T47D (cell line): ENCODE measurements at regions not wholly inside any gene's neighbourhood (a gene's known extent, or its start where the extent isn't known, plus 50 kb on each side); places are given as distances from the start of the nearest gene placed in this dataset.
A peak's percentile ranks its signal among the peaks of the same experiment; 100 is the strongest.

ENCODE experiments used
- DNase-seq, 2 experiments: peaks; one replicate each; pipeline versions ENCODE4 v3.0.0 to v3.0.0-alpha.2; 2011 to 2012; ENCODE audit warnings: low read depth in 1 of 2, low spot score in 1 of 2
- JUND ChIP-seq: IDR thresholded peaks from 2 replicates; pipeline ENCODE4 v1.6.1; 2012; ENCODE audit warnings: low read depth
- in situ Hi-C: cut with HindIII; loops from 2 replicates; pipeline ENCODE4 v1.10.0; 2016; ENCODE audit warnings: low sequenced_read_pairs, low pct_unique_long_range_greater_than_20kb

DNA sequence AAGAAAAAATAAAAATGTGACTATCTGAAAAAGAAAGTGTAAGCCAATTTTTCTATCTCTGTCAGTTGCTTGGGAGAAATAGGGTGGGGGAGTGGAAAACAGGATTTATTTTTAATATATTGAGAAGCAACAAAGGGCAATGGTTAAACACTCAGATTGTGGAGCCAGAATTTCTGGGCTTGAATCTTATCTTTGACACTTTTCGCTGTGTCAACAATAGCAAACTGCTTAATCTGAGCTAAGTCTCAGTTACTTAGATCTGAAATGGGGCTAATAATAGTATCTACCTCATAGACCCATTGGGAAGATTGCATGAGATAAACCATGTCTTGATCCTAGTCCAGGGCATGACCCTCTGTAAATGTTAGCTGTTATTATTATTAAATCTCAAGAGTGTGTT is 468.1 kb downstream of the ADGRL2 start:
- TF ChIP-seq JUND, result no peak
- DNase-seq, result no peak
- in situ Hi-C loops, result no loop called here

DNA sequence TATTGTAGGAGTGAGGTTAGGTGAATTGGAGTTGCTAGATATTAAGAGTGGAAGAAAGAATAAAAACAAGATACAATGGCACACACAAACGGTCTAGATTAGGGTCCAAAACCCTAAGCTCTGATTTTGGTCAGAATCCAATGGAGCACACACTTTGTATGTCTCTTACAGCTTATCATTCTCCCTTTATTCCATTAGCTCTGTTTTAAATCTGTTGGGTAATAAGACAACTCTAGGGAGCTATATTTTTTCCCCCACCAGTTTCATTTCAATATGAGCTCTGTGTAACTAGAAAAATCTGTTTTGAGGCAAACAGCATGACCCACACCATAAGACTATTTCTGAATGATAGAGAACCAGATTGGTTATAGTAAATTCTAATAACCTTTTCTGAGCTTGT is 465.6 kb downstream of the ADGRL2 start:
- TF ChIP-seq JUND, result no peak
- in situ Hi-C loops, result no loop called here
- no peak for DNase-seq

DNA sequence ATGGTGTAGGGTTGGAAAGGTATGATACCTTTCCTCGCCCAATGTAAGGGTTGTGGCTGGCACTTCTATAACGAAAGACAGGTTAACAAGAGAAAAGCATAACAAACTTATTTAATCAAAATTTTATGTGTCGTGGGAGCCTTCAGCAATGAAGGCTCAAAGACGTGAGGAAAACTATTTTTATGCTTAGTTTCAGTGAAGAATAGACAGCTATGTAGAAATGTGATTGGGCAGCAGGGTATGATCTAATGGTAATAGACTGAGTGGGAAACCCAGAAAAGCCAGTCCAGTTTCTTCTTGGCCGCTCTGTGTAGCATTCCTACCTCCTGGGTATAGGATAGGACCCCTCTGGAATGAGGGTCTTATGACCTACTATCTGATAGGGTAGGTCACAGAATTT is 464.7 kb downstream of the ADGRL2 start:
- no peak for DNase-seq
- TF ChIP-seq JUND, result no peak
- in situ Hi-C loops, result no loop called here

- TF ChIP-seq JUND, result no peak
- no peak for DNase-seq
- in situ Hi-C loops, result no loop called here
Observed at GRCh38 chr1:82264802-82265201, 464.1 kb downstream of the ADGRL2 start.

DNA sequence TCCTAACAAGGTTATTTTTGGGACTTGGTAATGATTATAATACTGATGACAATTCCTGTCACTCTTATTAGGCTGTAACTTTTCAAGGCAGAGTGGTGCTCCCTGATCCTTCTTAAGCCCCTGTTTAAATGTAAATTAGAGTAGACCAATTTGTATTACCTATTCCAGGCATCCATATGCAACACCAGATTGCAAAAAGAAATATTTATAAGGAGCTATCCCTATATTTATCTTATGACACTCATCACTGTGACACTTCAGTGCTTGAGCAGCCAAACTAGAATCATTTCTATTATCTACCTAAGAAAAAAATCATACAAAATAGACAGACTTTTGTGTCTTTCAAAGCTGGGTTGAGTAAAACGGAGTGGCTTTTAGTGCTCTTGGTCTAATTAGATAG is 462.7 kb downstream of the ADGRL2 start:
- TF ChIP-seq JUND, result no peak
- in situ Hi-C loops, result no loop called here
- DNase-seq, result no peak

- in situ Hi-C loops, result no loop called here
- no peak for TF ChIP-seq JUND
Observed at GRCh38 chr1:82260666-82261065, 459.9 kb downstream of the ADGRL2 start.

DNA sequence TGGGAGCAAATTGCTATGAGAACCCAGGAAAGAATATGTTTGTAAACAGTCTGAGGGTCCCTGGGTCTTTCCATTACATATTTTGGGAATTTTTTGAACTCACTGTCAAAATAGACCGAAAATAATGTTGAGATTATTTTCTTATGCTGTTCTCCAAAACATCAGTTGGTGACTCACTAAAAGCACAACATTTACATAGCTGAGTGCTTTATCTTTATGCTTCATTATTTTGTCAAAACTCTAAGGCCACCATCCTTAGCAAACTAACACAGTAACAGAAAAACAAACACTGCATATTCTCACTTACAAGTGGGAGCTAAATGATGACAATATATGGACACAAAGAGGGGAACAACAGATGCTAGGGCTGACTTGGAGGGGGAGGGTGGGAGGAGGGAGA is 459.3 kb downstream of the ADGRL2 start:
- in situ Hi-C loops, result no loop called here
- DNase-seq, result no peak

More at GRCh38 chr1:82260666-82261065, 459.9 kb downstream of the ADGRL2 start:
- DNase-seq, result no peak

DNA sequence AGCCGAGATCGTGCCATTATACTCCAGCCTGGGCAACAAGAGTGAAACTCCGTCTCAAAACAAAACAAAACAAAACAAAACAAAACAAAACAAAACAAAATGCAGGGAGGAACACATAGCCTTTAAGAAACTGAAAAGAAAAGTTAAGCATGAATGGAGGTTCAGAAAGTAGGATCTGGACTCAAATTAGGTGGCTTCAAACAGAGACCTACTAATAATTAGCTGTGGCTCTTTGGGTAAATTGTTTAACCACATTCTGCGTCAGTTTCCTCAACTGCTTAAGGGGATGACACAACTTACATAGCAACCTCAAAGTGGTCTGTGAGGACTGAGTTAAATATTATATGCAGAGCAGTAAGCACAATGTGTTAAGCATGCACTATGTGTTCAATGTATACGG is 458.2 kb downstream of the ADGRL2 start:
- DNase-seq, result no peak
- no peak for TF ChIP-seq JUND
- in situ Hi-C loops, result no loop called here

More for the DNA sequence above, 459.3 kb downstream of the ADGRL2 start:
- no peak for TF ChIP-seq JUND

GRCh38 chr1:82246050-82246449 is 445.3 kb downstream of the ADGRL2 start:
- DNase-seq, result no peak
- TF ChIP-seq JUND, result no peak
- in situ Hi-C loops, result no loop called here

DNA sequence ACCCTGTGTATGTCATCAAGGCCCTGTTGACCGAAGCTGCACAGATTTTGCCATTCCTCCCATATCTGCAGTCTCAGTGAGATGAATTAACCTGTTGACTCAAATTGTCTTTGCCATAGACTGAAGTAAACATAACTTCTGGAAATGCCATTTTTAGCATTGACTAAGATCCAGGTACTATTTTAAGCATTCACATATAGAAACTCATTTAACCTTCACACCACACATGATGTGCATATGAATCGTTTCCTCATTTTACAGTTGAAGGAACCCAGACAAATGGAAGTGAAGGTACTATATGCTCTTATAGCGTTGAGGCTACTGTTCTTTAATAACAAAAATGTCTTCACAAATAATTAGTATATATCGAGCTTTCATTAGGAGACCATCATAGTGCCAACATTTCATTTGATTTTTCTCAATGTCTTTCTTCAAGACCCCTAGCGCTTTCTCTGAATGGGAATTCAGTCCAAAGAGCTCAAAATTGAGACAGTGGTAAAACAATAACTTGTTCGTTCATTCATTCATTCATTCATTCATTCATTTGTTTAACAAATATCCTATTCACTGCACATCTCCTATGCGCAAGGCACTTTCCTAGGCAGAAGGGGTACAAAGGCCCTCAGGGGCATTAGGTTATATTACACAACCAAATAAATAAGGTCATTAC is 444.7 kb downstream of the ADGRL2 start:
- TF ChIP-seq JUND, result no peak
- DNase-seq, result no peak
- in situ Hi-C loops, result no loop called here

GRCh38 chr1:82240571-82240970 is 439.8 kb downstream of the ADGRL2 start:
- no peak for TF ChIP-seq JUND
- peak in 1 of 2 experiments; percentile 12 for DNase-seq
- in situ Hi-C loops, result no loop called here

DNA sequence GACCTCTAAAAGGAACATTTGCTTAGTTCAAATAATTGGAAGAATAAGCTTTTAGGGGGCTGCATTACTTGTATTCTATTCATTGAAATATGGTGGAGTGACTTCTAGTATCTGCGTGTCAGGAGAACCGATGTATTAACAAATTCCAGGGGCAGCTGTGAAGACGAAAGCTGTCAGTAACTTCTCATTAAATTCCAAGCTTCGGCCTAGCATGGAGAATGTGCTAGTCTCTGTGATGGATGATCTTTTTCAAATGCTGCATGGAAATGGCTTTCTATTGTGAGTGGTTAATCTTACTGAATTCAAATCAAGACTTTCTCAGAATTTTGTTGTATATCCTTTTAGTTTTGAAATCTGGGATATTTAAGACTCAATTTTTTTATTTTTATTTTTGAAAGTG is 429.9 kb downstream of the ADGRL2 start:
- TF ChIP-seq JUND, result no peak
- in situ Hi-C loops, result no loop called here

DNA sequence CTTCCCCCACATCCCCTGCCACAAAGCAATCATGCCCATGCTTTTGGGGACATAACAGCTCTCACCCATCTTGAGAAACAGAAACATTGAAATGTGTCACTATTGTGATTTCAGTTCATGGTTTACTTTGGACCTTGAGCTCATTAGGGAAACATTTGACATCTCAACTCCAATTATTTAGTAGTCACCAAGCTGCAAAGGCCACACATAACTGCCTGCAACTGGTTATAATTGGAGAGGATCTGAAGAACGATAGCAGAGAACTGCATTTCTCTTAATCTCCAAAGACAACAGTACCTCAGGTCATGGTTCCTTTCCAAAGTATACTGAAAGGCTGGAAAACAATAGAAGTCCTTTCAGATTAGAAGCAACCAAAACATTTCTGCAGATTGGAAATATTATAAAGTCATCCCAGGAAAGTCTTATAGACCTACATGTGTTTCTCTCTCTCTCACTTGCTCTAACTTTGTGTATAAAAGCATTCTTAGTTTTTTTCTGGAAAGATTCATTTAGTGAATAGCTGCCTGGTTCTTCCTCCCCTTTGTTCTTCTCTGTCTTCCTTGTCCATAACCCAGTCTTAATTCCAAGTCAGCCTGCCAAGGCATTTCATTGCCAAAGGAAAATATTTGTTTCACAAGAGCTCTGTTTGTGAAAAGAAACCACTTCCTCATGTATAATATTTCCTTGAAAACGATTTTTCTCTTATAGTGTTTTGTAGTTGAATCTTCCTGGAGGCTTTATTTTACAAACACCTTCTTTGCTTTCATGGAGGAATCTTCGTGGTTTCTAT is 426.8 kb downstream of the ADGRL2 start:
- no peak for TF ChIP-seq JUND
- in situ Hi-C loops, result no loop called here
- DNase-seq, result peak in 1 of 2 experiments; percentile 76

More for the DNA sequence above, 429.9 kb downstream of the ADGRL2 start:
- DNase-seq, result no peak
